Uterus (tissue), 2 donors: ENCODE measurements at regions not wholly inside any gene's neighbourhood (a gene's known extent, or its start where the extent isn't known, plus 50 kb on each side); places are given as distances from the start of the nearest gene placed in this dataset.

Source experiments
- POLR2A ChIP-seq, 2 donors: fragments of 450-650 bp; IDR thresholded peaks; one replicate each; pipeline ENCODE4 v1.6.1; 2016; ENCODE audit warnings: antibody characterized with exemption in 2 of 2, mild to moderate bottlenecking in 1 of 2, moderate library complexity in 1 of 2
- TF ChIP-seq, protein P1 (sequence below), 4 experiments: fragments of 200-600 bp in 2 of 4; fragments of 450-650 bp in 2 of 4; sonication (generic) in 2 of 4; IDR thresholded peaks; one replicate each; pipeline ENCODE4 v1.5.1; 2016 to 2019; ENCODE audit warnings: antibody characterized with exemption in 4 of 4, mild to moderate bottlenecking in 2 of 4, moderate library complexity in 1 of 4

GRCh38 chr13:63706751-63707150 is 2291.1 kb upstream of the PCDH20 start:
- TF ChIP-seq, protein P1, sequence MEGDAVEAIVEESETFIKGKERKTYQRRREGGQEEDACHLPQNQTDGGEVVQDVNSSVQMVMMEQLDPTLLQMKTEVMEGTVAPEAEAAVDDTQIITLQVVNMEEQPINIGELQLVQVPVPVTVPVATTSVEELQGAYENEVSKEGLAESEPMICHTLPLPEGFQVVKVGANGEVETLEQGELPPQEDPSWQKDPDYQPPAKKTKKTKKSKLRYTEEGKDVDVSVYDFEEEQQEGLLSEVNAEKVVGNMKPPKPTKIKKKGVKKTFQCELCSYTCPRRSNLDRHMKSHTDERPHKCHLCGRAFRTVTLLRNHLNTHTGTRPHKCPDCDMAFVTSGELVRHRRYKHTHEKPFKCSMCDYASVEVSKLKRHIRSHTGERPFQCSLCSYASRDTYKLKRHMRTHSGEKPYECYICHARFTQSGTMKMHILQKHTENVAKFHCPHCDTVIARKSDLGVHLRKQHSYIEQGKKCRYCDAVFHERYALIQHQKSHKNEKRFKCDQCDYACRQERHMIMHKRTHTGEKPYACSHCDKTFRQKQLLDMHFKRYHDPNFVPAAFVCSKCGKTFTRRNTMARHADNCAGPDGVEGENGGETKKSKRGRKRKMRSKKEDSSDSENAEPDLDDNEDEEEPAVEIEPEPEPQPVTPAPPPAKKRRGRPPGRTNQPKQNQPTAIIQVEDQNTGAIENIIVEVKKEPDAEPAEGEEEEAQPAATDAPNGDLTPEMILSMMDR (IDR thresholded peaks at IDR 0.05): no peak
- TF ChIP-seq POLR2A (IDR thresholded peaks at IDR 0.05): no peak
